Neural progenitor cell (in vitro differentiated cells): ENCODE measurements at regions not wholly inside any gene's neighbourhood (a gene's known extent, or its start where the extent isn't known, plus 50 kb on each side); places are given as distances from the start of the nearest gene placed in this dataset.

Experiments used
- DNase-seq: peaks from one replicate; pipeline ENCODE4 v3.0.0-alpha.2; 2016; ENCODE audit warnings: low spot score
- H2AFZ ChIP-seq: fragments of 200-600 bp; sonication (generic); replicated peaks from 2 replicates; pipeline ENCODE4 v1.6.1; 2016; ENCODE audit warnings: antibody characterized with exemption
- H3F3A ChIP-seq: fragments of 200-600 bp; sonication (generic); 2 replicates; pipeline ENCODE4 v1.6.1; 2016; ENCODE audit warnings: antibody characterized with exemption, low read depth
- H3K27ac ChIP-seq: fragments of 200-600 bp; sonication (generic); 2 replicates; pipeline ENCODE4 v1.5.1; 2016; ENCODE audit warnings: mild to moderate bottlenecking
- H3K27me3 ChIP-seq: fragments of 200-600 bp; sonication (generic); 2 replicates; pipeline ENCODE4 v1.6.1; 2016; ENCODE audit warnings: mild to moderate bottlenecking, moderate library complexity
- H3K36me3 ChIP-seq: fragments of 200-600 bp; sonication (generic); 2 replicates; pipeline ENCODE4 v1.5.1; 2016
- H3K4me1 ChIP-seq: fragments of 200-600 bp; sonication (generic); 2 replicates; pipeline ENCODE4 v1.6.1; 2016; ENCODE audit warnings: mixed run types
- H3K4me2 ChIP-seq: fragments of 200-600 bp; sonication (generic); 2 replicates; pipeline ENCODE4 v1.6.1; 2016
- H3K4me3 ChIP-seq: fragments of 200-600 bp; sonication (generic); 2 replicates; pipeline ENCODE4 v1.5.1; 2016
- H3K79me2 ChIP-seq: fragments of 200-600 bp; sonication (generic); 2 replicates; pipeline ENCODE4 v1.6.1; 2016; ENCODE audit warnings: low read depth
- H3K9ac ChIP-seq: fragments of 200-600 bp; sonication (generic); 2 replicates; pipeline ENCODE4 v1.6.1; 2016
- H3K9me3 ChIP-seq: fragments of 200-600 bp; sonication (generic); 2 replicates; pipeline ENCODE4 v1.5.1; 2016; ENCODE audit warnings: low read depth
- H4K20me1 ChIP-seq: fragments of 200-600 bp; sonication (generic); 2 replicates; pipeline ENCODE4 v1.6.1; 2016; ENCODE audit warnings: low read depth
- H3K27ac Mint-ChIP-seq: 3 replicates; pipeline ENCODE4 v1.8.0; 2021; ENCODE audit warnings: mixed read lengths
- H3K27me3 Mint-ChIP-seq: 2 replicates; pipeline ENCODE4 v1.8.0; 2022; ENCODE audit warnings: low read depth, mild to moderate bottlenecking, inconsistent platforms, moderate library complexity, mixed read lengths; ENCODE audit not compliant: insufficient read depth
- H3K36me3 Mint-ChIP-seq: 3 replicates; pipeline ENCODE4 v1.8.0; 2021; ENCODE audit warnings: mixed read lengths
- H3K4me1 Mint-ChIP-seq: 3 replicates; pipeline ENCODE4 v1.8.0; 2021; ENCODE audit warnings: mixed read lengths
- H3K4me3 Mint-ChIP-seq: 3 replicates; pipeline ENCODE4 v1.8.0; 2021; ENCODE audit warnings: mild to moderate bottlenecking, moderate library complexity, mixed read lengths
- H3K9me3 Mint-ChIP-seq: 3 replicates; pipeline ENCODE4 v1.8.0; 2020; ENCODE audit warnings: mixed read lengths
- CTCF ChIP-seq: fragments of 200-600 bp; sonication (generic); IDR thresholded peaks from 2 replicates; pipeline ENCODE4 v1.5.1; 2017; ENCODE audit warnings: antibody characterized with exemption, mild to moderate bottlenecking
- EZH2 ChIP-seq: fragments of 200-600 bp; sonication (generic); IDR thresholded peaks from 2 replicates; pipeline ENCODE4 v1.6.1; 2017; ENCODE audit warnings: antibody characterized with exemption, mild to moderate bottlenecking, moderate library complexity
- EZH2phosphoT487 ChIP-seq: fragments of 200-600 bp; sonication (generic); IDR thresholded peaks from 2 replicates; pipeline ENCODE4 v1.6.1; 2017; ENCODE audit warnings: antibody characterized with exemption

GRCh38 chr15:62946940-62947339 is 95.6 kb upstream of the TPM1 start:
- Histone ChIP-seq H2AFZ (no peak overlapping the region), H3K36me3 (no peaks in the 10 kb centered on the region), H3K4me2 (no peak overlapping the region), H3F3A (no peaks in the 10 kb centered on the region), H3K4me1 (no peaks in the 10 kb centered on the region), H3K4me3 (no peak overlapping the region), H4K20me1 (no peaks in the 10 kb centered on the region), H3K9ac (no peak overlapping the region), H3K9me3 (no peaks in the 10 kb centered on the region), H3K79me2 (no peaks in the 10 kb centered on the region), H3K27ac (no peak overlapping the region), H3K27me3 (no peaks in the 10 kb centered on the region)
- Mint-ChIP-seq H3K27me3 (peaks cover 9% of the 10 kb centered on the region), H3K4me1 (peaks cover 1% of the 10 kb centered on the region), H3K36me3 (no peaks in the 10 kb centered on the region), H3K27ac (no peak overlapping the region), H3K4me3 (no peak overlapping the region), H3K9me3 (no peaks in the 10 kb centered on the region)
- TF ChIP-seq EZH2phosphoT487: no peak
- no peak for TF ChIP-seq EZH2
- TF ChIP-seq CTCF: no peak
- DNase-seq: no peak

GRCh38 chr15:62950462-62950931 is 92.0 kb upstream of the TPM1 start:
- H3K27ac ChIP-seq: no peak overlapping the region

GRCh38 chr15:62951481-62951880 is 91.1 kb upstream of the TPM1 start:
- peaks cover 4% of the 10 kb centered on the region for H3K27me3 Mint-ChIP-seq

More at GRCh38 chr15:62950462-62950931, 92.0 kb upstream of the TPM1 start:
- H3K27ac Mint-ChIP-seq: no peak overlapping the region
- no peaks in the 10 kb centered on the region for H4K20me1 ChIP-seq
- DNase-seq: no peak
- H3F3A ChIP-seq: no peaks in the 10 kb centered on the region
- no peaks in the 10 kb centered on the region for H3K36me3 Mint-ChIP-seq
- no peaks in the 10 kb centered on the region for H3K36me3 ChIP-seq
- peaks cover 11% of the 10 kb centered on the region for H3K9me3 Mint-ChIP-seq
- no peaks in the 10 kb centered on the region for H3K27me3 ChIP-seq
- H3K27me3 Mint-ChIP-seq: peaks cover 4% of the 10 kb centered on the region
- H3K4me1 ChIP-seq: no peaks in the 10 kb centered on the region
- no peaks in the 10 kb centered on the region for H3K9me3 ChIP-seq
- no peak for TF ChIP-seq EZH2
- no peak for TF ChIP-seq CTCF
- TF ChIP-seq EZH2phosphoT487: no peak
- no peak overlapping the region for H3K4me3 ChIP-seq
- no peaks in the 10 kb centered on the region for H3K79me2 ChIP-seq
- no peaks in the 10 kb centered on the region for H3K4me1 Mint-ChIP-seq
- H3K9ac ChIP-seq: no peak overlapping the region
- no peak overlapping the region for H3K4me2 ChIP-seq
- H2AFZ ChIP-seq: no peak overlapping the region
- no peak overlapping the region for H3K4me3 Mint-ChIP-seq

More at GRCh38 chr15:62951481-62951880, 91.1 kb upstream of the TPM1 start:
- Mint-ChIP-seq H3K4me1 (peaks cover under 1% of the 10 kb centered on the region), H3K36me3 (no peaks in the 10 kb centered on the region), H3K4me3 (no peak overlapping the region), H3K27ac (no peak overlapping the region), H3K9me3 (peaks cover 11% of the 10 kb centered on the region)
- H3K27me3 ChIP-seq: no peaks in the 10 kb centered on the region
- no peaks in the 10 kb centered on the region for H3K9me3 ChIP-seq
- no peaks in the 10 kb centered on the region for H4K20me1 ChIP-seq
- H2AFZ ChIP-seq: no peak overlapping the region
- no peaks in the 10 kb centered on the region for H3K79me2 ChIP-seq
- H3K36me3 ChIP-seq: no peaks in the 10 kb centered on the region
- H3K9ac ChIP-seq: no peak overlapping the region
- no peaks in the 10 kb centered on the region for H3K4me1 ChIP-seq
- no peak overlapping the region for H3K4me2 ChIP-seq
- DNase-seq: no peak
- no peak for TF ChIP-seq EZH2phosphoT487
- no peak for TF ChIP-seq EZH2
- no peak for TF ChIP-seq CTCF
- no peak overlapping the region for H3K4me3 ChIP-seq
- H3K27ac ChIP-seq: no peak overlapping the region
- H3F3A ChIP-seq: no peaks in the 10 kb centered on the region
